ENCODE measurements at regions not wholly inside any gene's neighbourhood (a gene's known extent, or its start where the extent isn't known, plus 50 kb on each side); places are given as distances from the start of the nearest gene placed in this dataset.

DNA sequence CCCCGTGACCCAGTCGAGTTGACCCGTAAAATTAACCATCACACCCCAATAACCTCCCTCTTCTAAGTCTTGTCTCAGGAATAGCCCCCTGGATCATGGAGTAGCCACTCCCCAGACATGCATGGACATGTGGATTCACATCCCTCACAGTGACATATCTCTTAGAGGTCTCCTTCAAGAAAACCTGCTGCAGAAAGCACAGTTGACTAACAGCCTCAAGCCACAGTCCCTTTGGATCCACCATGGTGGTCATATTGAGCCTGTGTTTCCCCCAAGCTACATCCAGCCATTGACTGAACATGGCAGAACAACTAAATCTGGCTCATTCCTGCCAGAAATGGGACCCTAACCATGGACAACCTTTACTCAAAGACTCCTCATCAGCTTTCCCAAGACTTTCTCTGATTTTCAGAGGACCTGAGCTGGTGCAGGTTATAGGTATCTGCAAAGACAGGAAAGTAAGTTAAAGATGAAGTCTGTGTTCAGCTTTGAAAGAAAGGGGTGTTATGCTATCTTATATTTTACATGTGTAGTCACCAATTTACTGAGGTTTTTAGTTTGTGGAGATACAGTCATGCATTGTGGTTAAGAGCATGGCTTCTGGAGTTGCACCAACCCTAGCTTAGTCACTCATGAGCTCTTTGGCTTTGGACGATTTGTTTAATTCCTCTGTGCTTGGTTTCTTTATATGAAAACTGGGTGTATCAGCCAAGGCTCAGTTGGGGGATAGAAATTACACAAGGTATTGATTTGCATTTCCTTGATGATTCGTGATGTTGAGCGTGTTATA, 219.1 kb downstream of the MYLK4 start:
- Histone ChIP-seq H3K27ac (no peak overlapping the region), H3K27me3 (no peaks in the 10 kb centered on the region), H3K4me1 (no peaks in the 10 kb centered on the region), H3K36me3 (no peaks in the 10 kb centered on the region), H3K9me3 (peaks cover 0 to 8% of the 10 kb centered on the region in 2 donors), H3K4me3 (no peak overlapping the region)
- TF ChIP-seq, protein P1, sequence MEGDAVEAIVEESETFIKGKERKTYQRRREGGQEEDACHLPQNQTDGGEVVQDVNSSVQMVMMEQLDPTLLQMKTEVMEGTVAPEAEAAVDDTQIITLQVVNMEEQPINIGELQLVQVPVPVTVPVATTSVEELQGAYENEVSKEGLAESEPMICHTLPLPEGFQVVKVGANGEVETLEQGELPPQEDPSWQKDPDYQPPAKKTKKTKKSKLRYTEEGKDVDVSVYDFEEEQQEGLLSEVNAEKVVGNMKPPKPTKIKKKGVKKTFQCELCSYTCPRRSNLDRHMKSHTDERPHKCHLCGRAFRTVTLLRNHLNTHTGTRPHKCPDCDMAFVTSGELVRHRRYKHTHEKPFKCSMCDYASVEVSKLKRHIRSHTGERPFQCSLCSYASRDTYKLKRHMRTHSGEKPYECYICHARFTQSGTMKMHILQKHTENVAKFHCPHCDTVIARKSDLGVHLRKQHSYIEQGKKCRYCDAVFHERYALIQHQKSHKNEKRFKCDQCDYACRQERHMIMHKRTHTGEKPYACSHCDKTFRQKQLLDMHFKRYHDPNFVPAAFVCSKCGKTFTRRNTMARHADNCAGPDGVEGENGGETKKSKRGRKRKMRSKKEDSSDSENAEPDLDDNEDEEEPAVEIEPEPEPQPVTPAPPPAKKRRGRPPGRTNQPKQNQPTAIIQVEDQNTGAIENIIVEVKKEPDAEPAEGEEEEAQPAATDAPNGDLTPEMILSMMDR (IDR thresholded peaks at IDR 0.05), result no peak
- no peak for DNase-seq (ENCODE audit: low spot score)

DNA sequence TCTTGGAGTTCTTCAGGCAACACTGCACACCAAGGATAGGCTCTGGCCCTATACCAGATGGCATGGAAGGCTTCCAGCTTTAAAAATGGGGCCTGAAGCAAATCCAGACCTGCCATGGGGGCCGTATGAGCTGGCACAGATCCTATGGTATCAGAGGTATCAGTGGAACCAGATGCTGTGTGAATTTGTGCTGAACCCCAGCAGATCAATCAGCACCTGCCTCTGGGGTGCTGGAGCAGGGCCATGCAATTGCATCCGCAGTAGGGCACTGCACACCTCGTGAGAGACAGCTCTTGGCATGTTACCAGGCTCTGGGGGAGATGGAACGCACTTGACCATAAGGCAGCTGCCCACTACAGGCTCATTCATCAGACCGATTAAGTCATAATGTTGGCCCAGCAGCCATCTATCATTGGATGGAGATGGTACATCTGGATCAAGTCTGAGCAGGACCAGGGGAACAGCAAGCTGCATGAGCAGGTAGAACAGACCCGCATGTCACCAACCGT, 221.5 kb downstream of the MYLK4 start:
- peaks cover 0 to 11% of the 10 kb centered on the region in 2 donors for H3K9me3 ChIP-seq
- DNase-seq (ENCODE audit: low spot score), result no peak
- H3K27ac ChIP-seq, result no peak overlapping the region
- H3K36me3 ChIP-seq, result no peaks in the 10 kb centered on the region
- TF ChIP-seq, protein P1 (IDR thresholded peaks at IDR 0.05), result no peak
- no peak overlapping the region for H3K4me3 ChIP-seq
- no peaks in the 10 kb centered on the region for H3K27me3 ChIP-seq
- H3K4me1 ChIP-seq, result no peaks in the 10 kb centered on the region

DNA sequence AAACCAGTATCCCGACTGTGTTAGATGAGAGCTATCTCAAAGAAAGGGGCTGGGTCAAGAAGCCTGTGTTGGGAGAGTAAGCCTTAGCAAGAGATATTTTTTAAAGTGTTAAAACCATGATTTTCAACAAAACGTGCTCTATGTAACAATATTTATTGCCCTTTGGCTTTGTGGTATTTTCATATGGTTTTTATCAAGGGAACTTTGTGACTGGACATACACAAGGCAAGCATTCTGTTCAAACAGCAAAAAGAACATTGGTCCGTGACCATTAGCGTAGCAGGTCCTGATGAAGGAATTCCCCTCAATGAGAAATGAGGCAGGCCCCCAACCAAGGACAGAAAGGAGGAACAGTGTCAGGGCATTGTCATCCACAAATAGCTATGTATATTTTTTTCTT, 222.6 kb downstream of the MYLK4 start:
- TF ChIP-seq, protein P1 (IDR thresholded peaks at IDR 0.05), result no peak
- no peaks in the 10 kb centered on the region for H3K4me1 ChIP-seq
- no peaks in the 10 kb centered on the region for H3K36me3 ChIP-seq
- H3K9me3 ChIP-seq, result peaks cover 0 to 18% of the 10 kb centered on the region in 2 donors
- H3K27ac ChIP-seq, result no peak overlapping the region
- no peaks in the 10 kb centered on the region for H3K27me3 ChIP-seq
- no peak overlapping the region for H3K4me3 ChIP-seq
- DNase-seq (ENCODE audit: low spot score), result no peak

DNA sequence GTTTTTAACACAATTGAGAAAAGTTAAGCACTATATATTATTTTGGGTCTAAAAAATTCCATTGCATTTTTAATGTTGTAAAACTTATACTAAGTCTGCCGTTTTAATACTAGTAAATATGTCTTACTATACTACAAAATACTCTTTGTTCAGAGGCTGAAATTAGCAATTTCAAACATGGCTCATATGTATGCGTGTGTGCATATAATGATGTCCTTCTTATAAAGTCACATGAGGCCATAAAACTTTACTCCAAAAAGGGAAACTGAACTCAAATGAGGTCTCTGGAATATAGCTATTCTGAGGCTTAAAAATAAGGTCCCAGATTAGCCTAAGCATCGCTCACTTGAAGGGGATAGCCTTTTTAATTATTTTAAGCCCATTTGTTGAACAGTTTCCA, 224.0 kb downstream of the MYLK4 start:
- Histone ChIP-seq H3K9me3 (peaks cover 0 to 11% of the 10 kb centered on the region in 2 donors), H3K36me3 (no peaks in the 10 kb centered on the region), H3K27me3 (no peaks in the 10 kb centered on the region), H3K4me1 (no peaks in the 10 kb centered on the region), H3K27ac (no peak overlapping the region), H3K4me3 (no peak overlapping the region)
- no peak for DNase-seq (ENCODE audit: low spot score)
- TF ChIP-seq, protein P1 (IDR thresholded peaks at IDR 0.05), result no peak

DNA sequence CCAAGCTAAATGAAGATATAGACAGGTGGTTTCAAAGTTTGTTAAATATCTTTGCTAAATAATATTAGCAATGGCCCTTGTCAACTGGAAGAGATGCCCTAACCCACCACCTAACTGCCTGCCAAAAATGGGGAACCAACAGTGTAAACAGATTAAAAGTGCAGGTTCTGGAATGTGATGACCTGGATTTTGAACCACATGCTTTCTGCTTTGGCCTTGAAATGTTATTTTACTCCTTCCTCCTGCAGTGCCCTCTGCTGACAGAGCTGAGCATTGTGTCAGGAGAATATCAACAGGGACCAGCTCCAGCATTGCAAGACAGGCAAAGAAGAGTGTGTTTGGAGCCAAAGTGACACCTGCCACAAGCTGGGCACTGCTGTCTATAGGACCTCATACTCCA, 226.6 kb downstream of the MYLK4 start:
- no peaks in the 10 kb centered on the region for H3K4me1 ChIP-seq
- H3K36me3 ChIP-seq, result no peaks in the 10 kb centered on the region
- no peak overlapping the region for H3K27ac ChIP-seq
- peaks cover 6 to 24% of the 10 kb centered on the region in 2 donors for H3K9me3 ChIP-seq
- no peaks in the 10 kb centered on the region for H3K27me3 ChIP-seq
- TF ChIP-seq, protein P1 (IDR thresholded peaks at IDR 0.05), result no peak
- no peak for DNase-seq (ENCODE audit: low spot score)
- H3K4me3 ChIP-seq, result no peak overlapping the region
